SK-N-SH treated with all-trans-retinoic acid at 6 μM for 48 hours (cell line): ENCODE measurements at regions not wholly inside any gene's neighbourhood (a gene's known extent, or its start where the extent isn't known, plus 50 kb on each side); places are given as distances from the start of the nearest gene placed in this dataset.
A peak's percentile ranks its signal among the peaks of the same experiment; 100 is the strongest.

ENCODE experiments used
- ATAC-seq: fragments of 200-7000 bp; cut with Tn5 transposase; 3 replicates; pipeline ENCODE4 v1.9.1; 2020; ENCODE audit warnings: mild to moderate bottlenecking, moderate library complexity
- BACH2 ChIP-seq: fragments of 250-450 bp; sonication (Bioruptor Pico); IDR thresholded peaks from 2 replicates; pipeline ENCODE4 v1.9.0; 2021; ENCODE audit warnings: mild to moderate bottlenecking, borderline replicate concordance
- CREB5 ChIP-seq: fragments of 250-450 bp; sonication (Bioruptor Pico); IDR thresholded peaks from 2 replicates; pipeline ENCODE4 v1.5.1; 2020; ENCODE audit warnings: low read depth, mild to moderate bottlenecking, moderate library complexity
- CSDC2 ChIP-seq: fragments of 250-450 bp; sonication (Bioruptor Pico); IDR thresholded peaks from 2 replicates; pipeline ENCODE4 v1.5.0; 2020; ENCODE audit warnings: mild to moderate bottlenecking, moderate library complexity
- CSRNP3 ChIP-seq: fragments of 250-450 bp; sonication (Bioruptor Pico); IDR thresholded peaks from 2 replicates; pipeline ENCODE4 v1.5.1; 2021; ENCODE audit warnings: mild to moderate bottlenecking, moderate library complexity
- ESRRG ChIP-seq: fragments of 250-450 bp; sonication (Bioruptor Pico); IDR thresholded peaks from 2 replicates; pipeline ENCODE4 v1.6.1; 2021; ENCODE audit warnings: mild to moderate bottlenecking
- GLIS3 ChIP-seq: fragments of 250-450 bp; sonication (Bioruptor Pico); IDR thresholded peaks from 2 replicates; pipeline ENCODE4 v1.5.0; 2020; ENCODE audit warnings: mild to moderate bottlenecking, moderate library complexity
- ISL1 ChIP-seq: fragments of 250-450 bp; sonication (Bioruptor Pico); IDR thresholded peaks from 2 replicates; pipeline ENCODE4 v2.1.2; 2022; ENCODE audit warnings: mild to moderate bottlenecking, moderate library complexity
- OSR1 ChIP-seq: fragments of 250-450 bp; sonication (Bioruptor Pico); IDR thresholded peaks from 2 replicates; pipeline ENCODE4 v1.8.0; 2022; ENCODE audit warnings: moderate library complexity, mild to moderate bottlenecking, inconsistent platforms
- PATZ1 ChIP-seq: fragments of 250-450 bp; sonication (Bioruptor Pico); IDR thresholded peaks from 2 replicates; pipeline ENCODE4 v1.8.0; 2020; ENCODE audit warnings: mild to moderate bottlenecking, moderate library complexity, borderline replicate concordance
- POU6F1 ChIP-seq: fragments of 250-450 bp; sonication (Bioruptor Pico); IDR thresholded peaks from 2 replicates; pipeline ENCODE4 v1.8.0; 2021; ENCODE audit warnings: low read depth, mild to moderate bottlenecking, moderate library complexity, borderline replicate concordance
- RARB ChIP-seq: fragments of 250-450 bp; sonication (Bioruptor Pico); IDR thresholded peaks from 2 replicates; pipeline ENCODE4 v1.8.0; 2021; ENCODE audit warnings: mild to moderate bottlenecking, moderate library complexity
- SNAI2 ChIP-seq: fragments of 250-450 bp; sonication (Bioruptor Pico); IDR thresholded peaks from 2 replicates; pipeline ENCODE4 v1.5.0; 2020; ENCODE audit warnings: mild to moderate bottlenecking, moderate library complexity
- TCF4 ChIP-seq: fragments of 250-450 bp; sonication (Bioruptor Pico); IDR thresholded peaks from 2 replicates; pipeline ENCODE4 v1.8.0; 2021; ENCODE audit warnings: mild to moderate bottlenecking, moderate library complexity, borderline replicate concordance
- TOX ChIP-seq: fragments of 250-450 bp; sonication (Bioruptor Pico); IDR thresholded peaks from 2 replicates; pipeline ENCODE4 v1.8.0; 2021; ENCODE audit warnings: mild to moderate bottlenecking, moderate library complexity, borderline replicate concordance
- TSHZ2 ChIP-seq: fragments of 250-450 bp; sonication (Bioruptor Pico); IDR thresholded peaks from 2 replicates; pipeline ENCODE4 v1.5.0; 2020; ENCODE audit warnings: mild to moderate bottlenecking, moderate library complexity
- ZC3H10 ChIP-seq: fragments of 250-450 bp; sonication (Bioruptor Pico); IDR thresholded peaks from 2 replicates; pipeline ENCODE4 v1.5.1; 2021; ENCODE audit warnings: mild to moderate bottlenecking, moderate library complexity
- ZFP3 ChIP-seq: fragments of 250-450 bp; sonication (Bioruptor Pico); IDR thresholded peaks from 2 replicates; pipeline ENCODE4 v1.5.0; 2020; ENCODE audit warnings: mild to moderate bottlenecking, moderate library complexity
- ZFP30 ChIP-seq: fragments of 450-650 bp; formaldehyde crosslinking; IDR thresholded peaks from 2 replicates; pipeline ENCODE4 v1.5.0; 2022; ENCODE audit warnings: mild to moderate bottlenecking, moderate library complexity
- ZNF565 ChIP-seq: fragments of 450-650 bp; formaldehyde crosslinking; conservative IDR thresholded peaks from 2 replicates; pipeline ENCODE4 v1.5.0; 2020; ENCODE audit warnings: low read depth, mild to moderate bottlenecking, moderate library complexity
- ZNF70 ChIP-seq: fragments of 450-650 bp; formaldehyde crosslinking; IDR thresholded peaks from 2 replicates; pipeline ENCODE4 v1.5.0; 2020; ENCODE audit warnings: mild to moderate bottlenecking, moderate library complexity
- ZNF8 ChIP-seq: fragments of 450-650 bp; formaldehyde crosslinking; IDR thresholded peaks from 2 replicates; pipeline ENCODE4 v1.5.0; 2020; ENCODE audit warnings: mild to moderate bottlenecking, moderate library complexity

GRCh38 chr9:29548436-29548835, 1975.2 kb upstream of the C9orf72 start:
- ATAC-seq: no peak
- no peak for TF ChIP-seq CREB5 (CRISPR knock-in tag)
- no peak for TF ChIP-seq OSR1 (CRISPR knock-in tag)
- no peak for TF ChIP-seq ESRRG (CRISPR knock-in tag)
- TF ChIP-seq ISL1 (CRISPR knock-in tag): no peak
- no peak for TF ChIP-seq TOX
- no peak for TF ChIP-seq CSRNP3 (CRISPR knock-in tag)
- TF ChIP-seq ZFP30 (CRISPR knock-in tag): no peak
- TF ChIP-seq PATZ1: no peak
- TF ChIP-seq ZNF70 (CRISPR knock-in tag): no peak
- TF ChIP-seq ZNF565 (CRISPR knock-in tag): no peak
- no peak for TF ChIP-seq GLIS3 (CRISPR knock-in tag)
- TF ChIP-seq ZFP3: no peak
- TF ChIP-seq TCF4 (CRISPR knock-in tag): no peak
- no peak for TF ChIP-seq POU6F1
- TF ChIP-seq RARB (CRISPR knock-in tag): no peak
- TF ChIP-seq ZC3H10 (CRISPR knock-in tag): no peak
- TF ChIP-seq, all 23 proteins: peak for 0

- ATAC-seq: no peak
- TF ChIP-seq ZNF565 (CRISPR knock-in tag) (no peak), ISL1 (CRISPR knock-in tag) (no peak), PATZ1 (no peak), TCF4 (CRISPR knock-in tag) (no peak), ZFP3 (no peak)
Measured at GRCh38 chr9:29555502-29555901, 1982.2 kb upstream of the C9orf72 start.

- ATAC-seq: peak; percentile 77
- no peak for TF ChIP-seq BACH2 (CRISPR knock-in tag)
- TF ChIP-seq ZC3H10 (CRISPR knock-in tag): no peak
Measured at GRCh38 chr9:29556317-29556716, 1983.0 kb upstream of the C9orf72 start.

- no peak; the same call in 2 of the 3 replicates for ATAC-seq
- TF ChIP-seq TSHZ2 (CRISPR knock-in tag) (no peak), ZFP3 (no peak), OSR1 (CRISPR knock-in tag) (no peak), CSRNP3 (CRISPR knock-in tag) (no peak), TCF4 (CRISPR knock-in tag) (no peak), PATZ1 (no peak), CSDC2 (CRISPR knock-in tag) (no peak), TOX (no peak), BACH2 (CRISPR knock-in tag) (no peak), ZNF8 (CRISPR knock-in tag) (no peak), ZC3H10 (CRISPR knock-in tag) (no peak), RARB (CRISPR knock-in tag) (no peak), SNAI2 (CRISPR knock-in tag) (no peak)
Measured at GRCh38 chr9:29556746-29557145, 1983.5 kb upstream of the C9orf72 start.
